SK-N-SH (cell line): ENCODE measurements at regions not wholly inside any gene's neighbourhood (a gene's known extent, or its start where the extent isn't known, plus 50 kb on each side); places are given as distances from the start of the nearest gene placed in this dataset.

Source experiments
- CTCF ChIA-PET: fragments of 300-600, 350-600 bp; formaldehyde crosslinking; extraction: SDS; loops from one replicate; lab custom pipeline; 2021; lab: Yijun Ruan, JAX
- POLR2A ChIA-PET: fragments of 350-600 bp; sonication (Branson Sonifier 250); formaldehyde crosslinking; extraction: SDS; loops from one replicate; lab custom pipeline; 2020; ENCODE audit warnings: antibody characterized with exemption, inconsistent platforms; lab: Yijun Ruan, JAX
- DNase-seq: peaks from one replicate; pipeline ENCODE4 v3.0.0; 2012
- H2AFZ ChIP-seq: fragments of 200-600 bp; sonication (generic); 2 replicates; pipeline ENCODE4 v1.8.1; 2016; ENCODE audit warnings: antibody characterized with exemption, mild to moderate bottlenecking, low read depth
- H3F3A ChIP-seq: fragments of 200-600 bp; sonication (generic); replicated peaks from 2 replicates; pipeline ENCODE3; 2016; ENCODE audit warnings: antibody characterized with exemption, mild to moderate bottlenecking; ENCODE audit not compliant: insufficient read depth
- H3K27ac ChIP-seq, 2 experiments: fragments of 200-500 bp in 1 of 2; fragments of 200-600 bp in 1 of 2; sonication (Bioruptor generic) in 1 of 2; sonication (generic), shearing (Covaris generic) in 1 of 2; 2 replicates each; pipeline versions ENCODE4 v1.5.1 to v1.6.1; 2014 to 2016; ENCODE audit warnings: low read depth in 2 of 2, inconsistent platforms in 1 of 2, low read length in 1 of 2, mild to moderate bottlenecking in 1 of 2, mixed read lengths in 1 of 2
- H3K27me3 ChIP-seq: fragments of 200-600 bp; sonication (generic), shearing (Covaris generic); 2 replicates; pipeline ENCODE4 v1.6.1; 2016; ENCODE audit warnings: mixed run types; ENCODE audit not compliant: insufficient read depth
- H3K36me3 ChIP-seq, 2 experiments: fragments of 200-500 bp in 1 of 2; fragments of 200-600 bp in 1 of 2; sonication (Bioruptor generic) in 1 of 2; sonication (generic) in 1 of 2; replicated peaks in 1 of 2; 2 replicates each; pipeline versions ENCODE3 to v1.5.1; 2014 to 2016; ENCODE audit warnings: low read length in 1 of 2, mild to moderate bottlenecking in 1 of 2; ENCODE audit not compliant: insufficient read depth in 2 of 2, control insufficient read depth in 1 of 2
- H3K4me1 ChIP-seq, 2 experiments: fragments of 200-500 bp in 1 of 2; fragments of 200-600 bp in 1 of 2; sonication (Bioruptor generic) in 1 of 2; sonication (generic), shearing (Covaris generic) in 1 of 2; 2 replicates each; pipeline versions ENCODE4 v1.5.1 to v1.6.1; 2014 to 2016; ENCODE audit warnings: low read depth in 1 of 2, low read length in 1 of 2, mixed run types in 1 of 2; ENCODE audit not compliant: insufficient read depth in 2 of 2, control insufficient read depth in 1 of 2
- H3K4me2 ChIP-seq: fragments of 200-600 bp; sonication (generic), shearing (Covaris generic); 2 replicates; pipeline ENCODE4 v1.6.1; 2017; ENCODE audit warnings: mixed run types
- H3K4me3 ChIP-seq, 2 experiments: fragments of 200-500 bp in 1 of 2; fragments of 200-600 bp in 1 of 2; sonication (Bioruptor generic) in 1 of 2; sonication (generic), shearing (Covaris generic) in 1 of 2; 2 replicates each; pipeline versions ENCODE4 v1.5.1 to v1.8.1; 2014 to 2016; ENCODE audit warnings: low read depth in 2 of 2, inconsistent platforms in 1 of 2, low read length in 1 of 2, mild to moderate bottlenecking in 1 of 2, mixed read lengths in 1 of 2, moderate library complexity in 1 of 2
- H3K79me2 ChIP-seq: fragments of 200-600 bp; sonication (generic); 2 replicates; pipeline ENCODE4 v1.8.1; 2017; ENCODE audit warnings: mild to moderate bottlenecking; ENCODE audit not compliant: insufficient read depth
- H3K9ac ChIP-seq: fragments of 200-600 bp; sonication (generic); 2 replicates; pipeline ENCODE4 v1.6.1; 2017; ENCODE audit warnings: mixed run types
- H3K9me2 ChIP-seq: fragments of 200-600 bp; sonication (generic); 2 replicates; pipeline ENCODE4 v1.6.1; 2017; ENCODE audit warnings: mixed run types
- H3K9me3 ChIP-seq: fragments of 200-600 bp; sonication (generic); 2 replicates; pipeline ENCODE4 v1.6.1; 2017; ENCODE audit warnings: mixed run types, mild to moderate bottlenecking, moderate library complexity
- H4K20me1 ChIP-seq: fragments of 200-600 bp; sonication (generic); 2 replicates; pipeline ENCODE4 v1.6.1; 2017; ENCODE audit warnings: mild to moderate bottlenecking, mixed run types; ENCODE audit not compliant: insufficient read depth
- CHD2 ChIP-seq: fragments of 150-350 bp; IDR thresholded peaks from 2 replicates; pipeline ENCODE4 v1.6.1; 2018; ENCODE audit warnings: low read length; ENCODE audit not compliant: partially characterized antibody
- FOSL2 ChIP-seq: IDR thresholded peaks from 2 replicates; pipeline ENCODE4 v1.4.0; 2012; ENCODE audit warnings: low read depth, mild to moderate bottlenecking, moderate library complexity, borderline replicate concordance
- FOXJ3 ChIP-seq: sonication (generic); formaldehyde crosslinking; IDR thresholded peaks from 2 replicates; pipeline ENCODE4 v1.5.1; 2020; ENCODE audit warnings: mild to moderate bottlenecking, missing genetic modification reagents
- GABPA ChIP-seq: IDR thresholded peaks from 2 replicates; pipeline ENCODE4 v1.4.0; 2012; ENCODE audit warnings: low read depth, mild to moderate bottlenecking
- MEF2A ChIP-seq: IDR thresholded peaks from 2 replicates; pipeline ENCODE4 v1.4.0; 2012; ENCODE audit warnings: low read depth, borderline replicate concordance
- MXI1 ChIP-seq: IDR thresholded peaks from 2 replicates; pipeline ENCODE4 v1.6.1; 2012; ENCODE audit warnings: mild to moderate bottlenecking, low read depth, low read length, improper control_type of control experiment
- NFIC ChIP-seq: IDR thresholded peaks from 2 replicates; pipeline ENCODE4 v1.4.0; 2012; ENCODE audit warnings: borderline replicate concordance
- POLR2AphosphoS5 ChIP-seq: IDR thresholded peaks from 2 replicates; pipeline ENCODE4 v1.6.1; 2012; ENCODE audit warnings: low read depth, low read length
- RCOR1 ChIP-seq: fragments of 150-350 bp; IDR thresholded peaks from 2 replicates; pipeline ENCODE4 v1.6.1; 2017; ENCODE audit warnings: antibody characterized with exemption, low read length
- RXRA ChIP-seq: IDR thresholded peaks from 2 replicates; pipeline ENCODE4 v1.4.0; 2012; ENCODE audit warnings: low read depth, mild to moderate bottlenecking, borderline replicate concordance
- SIN3A ChIP-seq: IDR thresholded peaks from 2 replicates; pipeline ENCODE4 v1.6.1; 2012; ENCODE audit warnings: low read depth, mild to moderate bottlenecking, low read length, moderate library complexity, borderline replicate concordance
- SMC3 ChIP-seq: IDR thresholded peaks from 2 replicates; pipeline ENCODE4 v1.6.1; 2012; ENCODE audit warnings: low read depth, low read length, improper control_type of control experiment
- TCF12 ChIP-seq: IDR thresholded peaks from 2 replicates; pipeline ENCODE4 v1.4.0; 2012
- TEAD4 ChIP-seq: IDR thresholded peaks from 2 replicates; pipeline ENCODE4 v1.4.0; 2012; ENCODE audit warnings: mild to moderate bottlenecking, borderline replicate concordance; ENCODE audit not compliant: insufficient read depth
- USF1 ChIP-seq: IDR thresholded peaks from 2 replicates; pipeline ENCODE4 v1.4.0; 2012; ENCODE audit warnings: low read depth, borderline replicate concordance
- YY1 ChIP-seq: IDR thresholded peaks from 2 replicates; pipeline ENCODE4 v1.4.0; 2012; ENCODE audit warnings: low read depth, mild to moderate bottlenecking
- WGBS: methylation state at CpG from one replicate; pipeline ENCODE4 v1.1.6; 2017; ENCODE audit warnings: low lambda C conversion rate; 5-methylcytosine and 5-hydroxymethylcytosine counted together
- TF ChIP-seq, protein P1 (sequence below): IDR thresholded peaks from 2 replicates; pipeline ENCODE4 v1.4.0; 2012; ENCODE audit warnings: low read depth
- TF ChIP-seq, protein P2 (sequence below): IDR thresholded peaks from 2 replicates; pipeline ENCODE4; 2012

DNA sequence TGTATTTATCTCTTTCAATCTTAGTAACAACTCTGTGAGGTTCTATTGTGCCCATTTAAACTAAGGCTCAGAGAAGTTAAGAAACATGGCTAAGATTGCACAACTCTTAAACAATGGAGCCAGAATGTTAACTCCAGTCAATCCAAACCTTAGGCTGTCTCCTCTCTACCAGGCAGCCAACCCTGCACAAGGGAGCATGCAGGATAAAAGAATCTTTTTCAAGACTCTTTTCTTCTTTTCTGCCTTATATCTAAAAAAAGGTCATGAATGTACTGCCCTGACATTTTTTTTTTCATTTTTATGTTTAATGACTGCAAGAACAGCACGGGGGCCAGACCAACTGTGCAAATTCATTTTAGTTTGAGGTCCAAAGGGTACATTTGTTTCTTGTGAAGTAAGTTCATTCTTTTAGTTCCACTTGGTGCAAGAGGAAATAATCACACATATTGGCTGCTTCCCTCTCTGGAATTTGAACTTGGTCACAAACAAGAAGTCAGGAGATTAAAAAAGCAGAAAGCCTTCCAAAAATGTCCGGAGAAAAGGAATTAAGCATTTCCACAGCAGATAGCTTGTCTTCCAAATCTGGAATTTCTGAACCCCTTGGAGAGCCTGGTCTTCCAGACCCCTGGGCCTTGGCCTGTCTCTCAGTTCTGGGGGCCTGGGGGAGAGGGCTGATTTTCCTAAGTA is 96.0 kb upstream of the RIOK3 start:
- ChIA-PET POLR2A (no interaction called here), CTCF (interaction anchor here (1.0 kb wide), 1 partner anchor 346 kb away, joined by 3 read pairs; no protein-coding TSS in a partner anchor)
- 80% methylated on average over 2 of the region's 2 CpGs for WGBS
- Histone ChIP-seq H4K20me1 (no peaks in the 10 kb centered on the region), H2AFZ (no peak overlapping the region), H3K79me2 (no peaks in the 10 kb centered on the region), H3K4me1 (peaks cover 0 to 10% of the 10 kb centered on the region in 2 experiments; a peak in 2 of 4 replicates), H3K4me2 (no peak overlapping the region), H3F3A (no peaks in the 10 kb centered on the region), H3K9me3 (no peaks in the 10 kb centered on the region), H3K9me2 (no peaks in the 10 kb centered on the region), H3K9ac (no peak overlapping the region), H3K27me3 (no peaks in the 10 kb centered on the region), H3K4me3 (no peak overlapping the region), H3K27ac (no peak overlapping the region), H3K36me3 (peaks cover 0 to under 1% of the 10 kb centered on the region in 2 experiments)
- TF ChIP-seq SMC3 (no peak), USF1 (no peak), GABPA (no peak), CHD2 (no peak), NFIC (no peak), SIN3A (no peak)
- TF ChIP-seq, protein P1, sequence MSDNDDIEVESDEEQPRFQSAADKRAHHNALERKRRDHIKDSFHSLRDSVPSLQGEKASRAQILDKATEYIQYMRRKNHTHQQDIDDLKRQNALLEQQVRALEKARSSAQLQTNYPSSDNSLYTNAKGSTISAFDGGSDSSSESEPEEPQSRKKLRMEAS, result no peak
- TF ChIP-seq, protein P2, sequence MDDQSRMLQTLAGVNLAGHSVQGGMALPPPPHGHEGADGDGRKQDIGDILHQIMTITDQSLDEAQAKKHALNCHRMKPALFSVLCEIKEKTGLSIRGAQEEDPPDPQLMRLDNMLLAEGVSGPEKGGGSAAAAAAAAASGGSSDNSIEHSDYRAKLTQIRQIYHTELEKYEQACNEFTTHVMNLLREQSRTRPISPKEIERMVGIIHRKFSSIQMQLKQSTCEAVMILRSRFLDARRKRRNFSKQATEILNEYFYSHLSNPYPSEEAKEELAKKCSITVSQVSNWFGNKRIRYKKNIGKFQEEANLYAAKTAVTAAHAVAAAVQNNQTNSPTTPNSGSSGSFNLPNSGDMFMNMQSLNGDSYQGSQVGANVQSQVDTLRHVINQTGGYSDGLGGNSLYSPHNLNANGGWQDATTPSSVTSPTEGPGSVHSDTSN, result no peak
- no peak for DNase-seq

DNA sequence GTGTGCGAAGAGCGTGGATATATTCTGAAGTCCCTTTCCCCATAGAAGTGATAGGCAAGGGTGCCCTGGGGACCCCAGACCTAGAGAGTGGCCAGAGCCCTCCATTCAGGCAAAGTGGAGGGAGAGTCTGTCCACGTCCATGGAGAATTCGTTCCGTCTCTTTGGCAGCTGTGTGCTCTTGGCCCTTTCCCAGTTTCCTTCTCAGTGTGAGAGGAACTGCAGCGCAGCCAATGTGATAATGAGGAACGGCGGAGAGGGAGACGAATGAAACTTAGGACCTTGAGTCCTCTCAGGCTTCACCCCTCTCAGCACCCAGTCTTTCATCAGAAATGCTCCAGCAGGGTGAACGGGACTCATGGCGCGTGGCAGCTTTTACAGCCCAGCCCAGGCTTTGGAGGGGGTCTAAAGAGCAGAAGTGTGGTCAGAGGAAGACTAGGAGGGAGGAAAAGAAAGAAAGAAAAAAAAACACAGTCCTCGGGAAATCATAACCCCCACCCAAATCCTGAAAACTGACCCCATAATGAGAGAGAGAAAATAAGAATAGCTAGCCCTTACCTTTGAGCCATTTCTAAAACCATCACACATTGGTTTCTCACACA is 95.0 kb upstream of the RIOK3 start:
- H3F3A ChIP-seq, result no peaks in the 10 kb centered on the region
- H3K4me1 ChIP-seq, result peaks cover 0 to 10% of the 10 kb centered on the region in 2 experiments; a peak in 2 of 4 replicates
- H2AFZ ChIP-seq, result no peak overlapping the region
- no peak for TF ChIP-seq CHD2
- no peak for TF ChIP-seq POLR2AphosphoS5
- TF ChIP-seq RXRA, result no peak
- no peak for TF ChIP-seq TCF12
- TF ChIP-seq, protein P1, result no peak
- TF ChIP-seq YY1, result no peak
- no peak for TF ChIP-seq SMC3
- no peak for TF ChIP-seq SIN3A
- TF ChIP-seq RCOR1, result no peak
- TF ChIP-seq, protein P2, result no peak
- TF ChIP-seq GABPA, result no peak
- no peak for TF ChIP-seq FOXJ3 (CRISPR knock-in tag)
- no peak for TF ChIP-seq FOSL2
- no peak for TF ChIP-seq MXI1
- no peak for TF ChIP-seq TEAD4
- no peak for TF ChIP-seq MEF2A
- TF ChIP-seq USF1, result no peak
- no peaks in the 10 kb centered on the region for H3K9me2 ChIP-seq
- H3K27me3 ChIP-seq, result no peaks in the 10 kb centered on the region
- no peak overlapping the region for H3K4me2 ChIP-seq
- no peaks in the 10 kb centered on the region for H3K79me2 ChIP-seq
- DNase-seq, result no peak
- no peaks in the 10 kb centered on the region for H3K9me3 ChIP-seq
- no peak overlapping the region for H3K27ac ChIP-seq
- ChIA-PET CTCF (no interaction called here), POLR2A (no interaction called here)
- H3K36me3 ChIP-seq, result no peaks in the 10 kb centered on the region
- no peak overlapping the region for H3K4me3 ChIP-seq
- no peaks in the 10 kb centered on the region for H4K20me1 ChIP-seq
- no peak overlapping the region for H3K9ac ChIP-seq
- WGBS, result 97% methylated on average over 13 of the region's 13 CpGs
